DMS 273 (cell line): ENCODE measurements at regions not wholly inside any gene's neighbourhood (a gene's known extent, or its start where the extent isn't known, plus 50 kb on each side); places are given as distances from the start of the nearest gene placed in this dataset.
A peak's percentile ranks its signal among the peaks of the same experiment; 100 is the strongest.
"Not testable (repeated sequence)": the region's sequence is repeated elsewhere in the genome, so short reads cannot be mapped to it uniquely, and the experiment has no call there.

ENCODE experiments used
- DNase-seq: peaks from one replicate; lab custom pipeline; 2025; ENCODE audit not compliant: unreplicated experiment; lab: John Stamatoyannopoulos, UW

- DNase-seq: no peak
Observed at GRCh38 chr4:189129044-189129694, 811.5 kb upstream of the FRG1 start.

GRCh38 chr4:189131118-189131517 lies 809.6 kb upstream of the FRG1 start:
- DNase-seq: peak; percentile 3

- no peak for DNase-seq
Observed at GRCh38 chr4:189136462-189136861, 804.2 kb upstream of the FRG1 start.

- DNase-seq: no peak
Observed at GRCh38 chr4:189143263-189143952, 797.3 kb upstream of the FRG1 start.

- no peak for DNase-seq
Observed at GRCh38 chr4:189147005-189147929, 793.4 kb upstream of the FRG1 start.

- DNase-seq: not testable (repeated sequence)
Observed at GRCh38 chr4:189155083-189155482, 785.6 kb upstream of the FRG1 start.

GRCh38 chr4:189162073-189162789 lies 778.4 kb upstream of the FRG1 start:
- DNase-seq: no peak

GRCh38 chr4:189162888-189163287 lies 777.8 kb upstream of the FRG1 start:
- no peak for DNase-seq

GRCh38 chr4:189176002-189176401 lies 764.7 kb upstream of the FRG1 start:
- no peak for DNase-seq

GRCh38 chr4:189177130-189177529 lies 763.5 kb upstream of the FRG1 start:
- DNase-seq: no peak

GRCh38 chr4:189178125-189178746 lies 762.4 kb upstream of the FRG1 start:
- DNase-seq: no peak

GRCh38 chr4:189185810-189186432 lies 754.8 kb upstream of the FRG1 start:
- no peak for DNase-seq

- no peak for DNase-seq
Observed at GRCh38 chr4:189187531-189188052, 753.1 kb upstream of the FRG1 start.

GRCh38 chr4:189198624-189199023 lies 742.0 kb upstream of the FRG1 start:
- DNase-seq: no peak

GRCh38 chr4:189200353-189200752 lies 740.3 kb upstream of the FRG1 start:
- DNase-seq: no peak

- DNase-seq: peak; percentile 67
Observed at GRCh38 chr4:189202182-189202868, 738.3 kb upstream of the FRG1 start.

- DNase-seq: no peak
Observed at GRCh38 chr4:189202869-189203271, 737.8 kb upstream of the FRG1 start.

- DNase-seq: no peak
Observed at GRCh38 chr4:189204616-189205015, 736.1 kb upstream of the FRG1 start.

- DNase-seq: no peak
Observed at GRCh38 chr4:189206953-189207352, 733.7 kb upstream of the FRG1 start.
